ENCODE measurements at regions not wholly inside any gene's neighbourhood (a gene's known extent, or its start where the extent isn't known, plus 50 kb on each side); places are given as distances from the start of the nearest gene placed in this dataset.

- DNase-seq (no peak), ATAC-seq (no peak)
- no peaks in the 10 kb centered on the region for H3K36me3 Mint-ChIP-seq (ENCODE audit: low read depth)
- H3K9me3 ChIP-seq (ENCODE audit: control insufficient read depth, low read length, poor library complexity, severe bottlenecking), result no peaks in the 10 kb centered on the region
- peaks cover 5% of the 10 kb centered on the region for H3K4me1 Mint-ChIP-seq
- no peak overlapping the region for H3K27ac Mint-ChIP-seq
- H3K27me3 Mint-ChIP-seq, result peaks cover 27% of the 10 kb centered on the region
- H3K4me3 Mint-ChIP-seq, result no peak overlapping the region
These were observed 54.4 kb upstream of the LGALSL start for GRCh38 chr2:64399521-64399920.

GRCh38 chr2:64400105-64400728, 53.7 kb upstream of the LGALSL start:
- peaks cover 5% of the 10 kb centered on the region for H3K4me1 Mint-ChIP-seq
- no peak overlapping the region for H3K27ac Mint-ChIP-seq
- DNase-seq (no peak), ATAC-seq (no peak)
- H3K36me3 Mint-ChIP-seq (ENCODE audit: low read depth), result no peaks in the 10 kb centered on the region
- no peaks in the 10 kb centered on the region for H3K9me3 ChIP-seq (ENCODE audit: control insufficient read depth, low read length, poor library complexity, severe bottlenecking)
- peaks cover 27% of the 10 kb centered on the region for H3K27me3 Mint-ChIP-seq
- no peak overlapping the region for H3K4me3 Mint-ChIP-seq

- Mint-ChIP-seq H3K27me3 (peaks cover 27% of the 10 kb centered on the region), H3K27ac (no peak overlapping the region), H3K4me1 (peaks cover 5% of the 10 kb centered on the region), H3K4me3 (no peak overlapping the region), H3K36me3 (ENCODE audit: low read depth) (no peaks in the 10 kb centered on the region)
- H3K9me3 ChIP-seq (ENCODE audit: control insufficient read depth, low read length, poor library complexity, severe bottlenecking), result no peaks in the 10 kb centered on the region
- no peak for DNase-seq
- ATAC-seq, result no peak
These were observed 53.0 kb upstream of the LGALSL start for GRCh38 chr2:64400733-64401528.

GRCh38 chr2:64401529-64401880, 52.5 kb upstream of the LGALSL start:
- H3K4me1 Mint-ChIP-seq, result peaks cover 5% of the 10 kb centered on the region
- ATAC-seq (no peak), DNase-seq (no peak)
- no peaks in the 10 kb centered on the region for H3K9me3 ChIP-seq (ENCODE audit: control insufficient read depth, low read length, poor library complexity, severe bottlenecking)
- no peak overlapping the region for H3K4me3 Mint-ChIP-seq
- H3K36me3 Mint-ChIP-seq (ENCODE audit: low read depth), result no peaks in the 10 kb centered on the region
- no peak overlapping the region for H3K27ac Mint-ChIP-seq
- peaks cover 27% of the 10 kb centered on the region for H3K27me3 Mint-ChIP-seq

GRCh38 chr2:64402876-64403275, 51.1 kb upstream of the LGALSL start:
- ATAC-seq, result no peak
- Mint-ChIP-seq H3K27me3 (peaks cover 23% of the 10 kb centered on the region), H3K4me1 (peaks cover 5% of the 10 kb centered on the region), H3K36me3 (ENCODE audit: low read depth) (no peaks in the 10 kb centered on the region), H3K4me3 (no peak overlapping the region), H3K27ac (no peak overlapping the region)
- no peak for DNase-seq
- H3K9me3 ChIP-seq (ENCODE audit: control insufficient read depth, low read length, poor library complexity, severe bottlenecking), result no peaks in the 10 kb centered on the region

- Mint-ChIP-seq H3K4me3 (no peak overlapping the region), H3K36me3 (ENCODE audit: low read depth) (no peaks in the 10 kb centered on the region), H3K4me1 (peaks cover 5% of the 10 kb centered on the region), H3K27ac (no peak overlapping the region), H3K27me3 (peaks cover 21% of the 10 kb centered on the region)
- no peak for DNase-seq
- no peaks in the 10 kb centered on the region for H3K9me3 ChIP-seq (ENCODE audit: control insufficient read depth, low read length, poor library complexity, severe bottlenecking)
- ATAC-seq, result no peak
These were observed 50.5 kb upstream of the LGALSL start for GRCh38 chr2:64403426-64403825.

- Mint-ChIP-seq H3K4me3 (no peak overlapping the region), H3K27me3 (peaks cover 13% of the 10 kb centered on the region), H3K27ac (no peak overlapping the region), H3K36me3 (ENCODE audit: low read depth) (no peaks in the 10 kb centered on the region), H3K4me1 (peaks cover 3% of the 10 kb centered on the region)
- no peaks in the 10 kb centered on the region for H3K9me3 ChIP-seq (ENCODE audit: control insufficient read depth, low read length, poor library complexity, severe bottlenecking)
- no peak for ATAC-seq
- no peak for DNase-seq
These were observed 49.8 kb upstream of the LGALSL start for GRCh38 chr2:64404002-64404731.
